ENCODE measurements at regions not wholly inside any gene's neighbourhood (a gene's known extent, or its start where the extent isn't known, plus 50 kb on each side); places are given as distances from the start of the nearest gene placed in this dataset.
A peak's percentile ranks its signal among the peaks of the same experiment; 100 is the strongest.

DNA sequence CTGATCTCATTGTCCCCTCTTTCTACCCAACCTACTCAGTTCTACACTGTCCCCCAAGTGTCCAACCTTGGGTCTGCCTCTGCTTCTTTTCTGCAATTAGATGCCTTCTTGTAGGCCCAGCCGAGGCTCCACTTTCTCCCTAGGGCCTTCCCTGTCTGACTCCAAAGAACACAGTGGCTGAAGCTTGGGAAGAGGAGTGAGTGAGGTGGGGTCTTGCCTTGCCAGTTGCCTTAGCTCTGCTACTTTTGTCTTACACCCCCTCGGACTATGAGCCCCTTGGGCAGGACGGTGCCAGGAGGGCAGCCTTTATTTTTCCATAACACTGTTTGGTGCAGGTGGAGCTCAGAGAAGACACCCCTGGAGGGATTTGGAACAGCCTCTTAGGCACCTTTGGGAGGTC is 345.1 kb downstream of the CYP26B1 start:
- no peaks in the 10 kb centered on the region for H4K20me1 ChIP-seq (ENCODE audit: insufficient read depth)
- no peaks in the 10 kb centered on the region for H3F3A ChIP-seq (replicated peaks; ENCODE audit: insufficient read depth)
- H3K4me3 ChIP-seq (ENCODE audit: low read depth in 2 of 2, low read length in 1 of 2), result no peak overlapping the region
- ChIA-PET POLR2A (no interaction called here), CTCF (interaction anchor here (0.7 to 3.2 kb wide), 19 partner anchors 9 to 777 kb away, joined by 3 to 23 read pairs (median 3); no protein-coding TSS in a partner anchor)
- H3K36me3 ChIP-seq (replicated peaks in 1 of 2; ENCODE audit: control insufficient read depth in 1 of 2, insufficient read depth in 2 of 2, low read length in 1 of 2), result no peaks in the 10 kb centered on the region
- no peaks in the 10 kb centered on the region for H3K79me2 ChIP-seq (ENCODE audit: insufficient read depth)
- no peak overlapping the region for H3K27ac ChIP-seq (ENCODE audit: low read depth in 2 of 2, low read length in 1 of 2)
- TF ChIP-seq, protein P1, sequence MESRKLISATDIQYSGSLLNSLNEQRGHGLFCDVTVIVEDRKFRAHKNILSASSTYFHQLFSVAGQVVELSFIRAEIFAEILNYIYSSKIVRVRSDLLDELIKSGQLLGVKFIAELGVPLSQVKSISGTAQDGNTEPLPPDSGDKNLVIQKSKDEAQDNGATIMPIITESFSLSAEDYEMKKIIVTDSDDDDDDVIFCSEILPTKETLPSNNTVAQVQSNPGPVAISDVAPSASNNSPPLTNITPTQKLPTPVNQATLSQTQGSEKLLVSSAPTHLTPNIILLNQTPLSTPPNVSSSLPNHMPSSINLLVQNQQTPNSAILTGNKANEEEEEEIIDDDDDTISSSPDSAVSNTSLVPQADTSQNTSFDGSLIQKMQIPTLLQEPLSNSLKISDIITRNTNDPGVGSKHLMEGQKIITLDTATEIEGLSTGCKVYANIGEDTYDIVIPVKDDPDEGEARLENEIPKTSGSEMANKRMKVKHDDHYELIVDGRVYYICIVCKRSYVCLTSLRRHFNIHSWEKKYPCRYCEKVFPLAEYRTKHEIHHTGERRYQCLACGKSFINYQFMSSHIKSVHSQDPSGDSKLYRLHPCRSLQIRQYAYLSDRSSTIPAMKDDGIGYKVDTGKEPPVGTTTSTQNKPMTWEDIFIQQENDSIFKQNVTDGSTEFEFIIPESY (IDR thresholded peaks at IDR 0.05; ENCODE audit: borderline replicate concordance, low read depth), result no peak
- no peak for TF ChIP-seq TEAD4 (IDR thresholded peaks at IDR 0.05; ENCODE audit: borderline replicate concordance, insufficient read depth)
- TF ChIP-seq, protein P2, sequence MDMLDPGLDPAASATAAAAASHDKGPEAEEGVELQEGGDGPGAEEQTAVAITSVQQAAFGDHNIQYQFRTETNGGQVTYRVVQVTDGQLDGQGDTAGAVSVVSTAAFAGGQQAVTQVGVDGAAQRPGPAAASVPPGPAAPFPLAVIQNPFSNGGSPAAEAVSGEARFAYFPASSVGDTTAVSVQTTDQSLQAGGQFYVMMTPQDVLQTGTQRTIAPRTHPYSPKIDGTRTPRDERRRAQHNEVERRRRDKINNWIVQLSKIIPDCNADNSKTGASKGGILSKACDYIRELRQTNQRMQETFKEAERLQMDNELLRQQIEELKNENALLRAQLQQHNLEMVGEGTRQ (IDR thresholded peaks at IDR 0.05; ENCODE audit: borderline replicate concordance, low read depth, low read length), result no peak
- TF ChIP-seq FOXJ3 (CRISPR knock-in tag; IDR thresholded peaks at IDR 0.05), result no peak
- TF ChIP-seq TAF1 (IDR thresholded peaks at IDR 0.05; ENCODE audit: borderline replicate concordance, low read depth, low read length), result no peak
- TF ChIP-seq POLR2AphosphoS5 (IDR thresholded peaks at IDR 0.05; ENCODE audit: low read depth, low read length), result no peak
- no peaks in the 10 kb centered on the region for H3K4me1 ChIP-seq (ENCODE audit: control insufficient read depth in 1 of 2, insufficient read depth in 2 of 2, low read depth in 1 of 2, low read length in 1 of 2)
- H3K9me3 ChIP-seq, result no peaks in the 10 kb centered on the region
- no peaks in the 10 kb centered on the region for H3K9me2 ChIP-seq
- H3K9ac ChIP-seq, result no peak overlapping the region
- no peak overlapping the region for H3K4me2 ChIP-seq
- 21% methylated on average over 3 of the region's 3 CpGs for WGBS (ENCODE audit: low lambda C conversion rate)
- DNase-seq, result no peak
- H3K27me3 ChIP-seq (ENCODE audit: insufficient read depth), result no peaks in the 10 kb centered on the region
- no peak overlapping the region for H2AFZ ChIP-seq (ENCODE audit: low read depth)

DNA sequence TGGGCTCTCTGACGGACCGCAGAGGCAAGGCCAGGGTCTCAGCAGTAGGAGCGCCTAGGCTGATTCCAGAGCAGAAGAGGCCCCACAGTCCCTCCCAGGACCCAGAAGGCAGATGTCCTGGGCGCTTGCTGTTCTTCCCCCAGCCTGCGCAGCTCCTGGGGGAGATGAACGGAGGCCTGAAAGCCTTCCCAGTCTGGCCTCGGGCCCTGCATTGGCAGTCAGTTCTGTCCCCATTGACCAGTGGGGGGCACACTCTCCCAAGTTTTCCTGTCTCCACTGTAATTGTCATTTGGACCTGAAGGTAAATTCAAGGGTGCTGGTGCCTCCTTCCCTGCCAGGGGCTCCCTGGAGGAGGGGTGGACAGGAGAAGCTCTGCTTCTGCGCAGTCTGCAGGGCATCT is 345.7 kb downstream of the CYP26B1 start:
- Histone ChIP-seq H2AFZ (ENCODE audit: low read depth) (no peak overlapping the region), H4K20me1 (ENCODE audit: insufficient read depth) (no peaks in the 10 kb centered on the region), H3K27me3 (ENCODE audit: insufficient read depth) (no peaks in the 10 kb centered on the region), H3K79me2 (ENCODE audit: insufficient read depth) (no peaks in the 10 kb centered on the region), H3K36me3 (replicated peaks in 1 of 2; ENCODE audit: control insufficient read depth in 1 of 2, insufficient read depth in 2 of 2, low read length in 1 of 2) (no peaks in the 10 kb centered on the region), H3K27ac (ENCODE audit: low read depth in 2 of 2, low read length in 1 of 2) (no peak overlapping the region), H3K4me1 (ENCODE audit: control insufficient read depth in 1 of 2, insufficient read depth in 2 of 2, low read depth in 1 of 2, low read length in 1 of 2) (no peaks in the 10 kb centered on the region), H3K9me3 (no peaks in the 10 kb centered on the region), H3K9ac (no peak overlapping the region), H3K9me2 (no peaks in the 10 kb centered on the region), H3K4me3 (ENCODE audit: low read depth in 2 of 2, low read length in 1 of 2) (no peak overlapping the region), H3F3A (replicated peaks; ENCODE audit: insufficient read depth) (no peaks in the 10 kb centered on the region), H3K4me2 (no peak overlapping the region)
- TF ChIP-seq EZH2phosphoT487 (IDR thresholded peaks at IDR 0.05; ENCODE audit: borderline replicate concordance, low read depth) (no peak), RAD21 (IDR thresholded peaks at IDR 0.05; ENCODE audit: low read length) (peak; percentile 70), TEAD4 (IDR thresholded peaks at IDR 0.05; ENCODE audit: borderline replicate concordance, insufficient read depth) (no peak), FOXJ3 (CRISPR knock-in tag; IDR thresholded peaks at IDR 0.05) (no peak), RXRA (IDR thresholded peaks at IDR 0.05; ENCODE audit: borderline replicate concordance, low read depth) (no peak), SMC3 (IDR thresholded peaks at IDR 0.05; ENCODE audit: low read depth, low read length) (peak; percentile 64)
- TF ChIP-seq, protein P3, sequence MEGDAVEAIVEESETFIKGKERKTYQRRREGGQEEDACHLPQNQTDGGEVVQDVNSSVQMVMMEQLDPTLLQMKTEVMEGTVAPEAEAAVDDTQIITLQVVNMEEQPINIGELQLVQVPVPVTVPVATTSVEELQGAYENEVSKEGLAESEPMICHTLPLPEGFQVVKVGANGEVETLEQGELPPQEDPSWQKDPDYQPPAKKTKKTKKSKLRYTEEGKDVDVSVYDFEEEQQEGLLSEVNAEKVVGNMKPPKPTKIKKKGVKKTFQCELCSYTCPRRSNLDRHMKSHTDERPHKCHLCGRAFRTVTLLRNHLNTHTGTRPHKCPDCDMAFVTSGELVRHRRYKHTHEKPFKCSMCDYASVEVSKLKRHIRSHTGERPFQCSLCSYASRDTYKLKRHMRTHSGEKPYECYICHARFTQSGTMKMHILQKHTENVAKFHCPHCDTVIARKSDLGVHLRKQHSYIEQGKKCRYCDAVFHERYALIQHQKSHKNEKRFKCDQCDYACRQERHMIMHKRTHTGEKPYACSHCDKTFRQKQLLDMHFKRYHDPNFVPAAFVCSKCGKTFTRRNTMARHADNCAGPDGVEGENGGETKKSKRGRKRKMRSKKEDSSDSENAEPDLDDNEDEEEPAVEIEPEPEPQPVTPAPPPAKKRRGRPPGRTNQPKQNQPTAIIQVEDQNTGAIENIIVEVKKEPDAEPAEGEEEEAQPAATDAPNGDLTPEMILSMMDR (IDR thresholded peaks at IDR 0.05), result peak; percentile 64
- ChIA-PET CTCF (interaction anchor here (0.6 to 3.2 kb wide), 23 partner anchors 10 to 778 kb away, joined by 3 to 23 read pairs (median 3); no protein-coding TSS in a partner anchor), POLR2A (no interaction called here)
- DNase-seq, result peak; percentile 51
- WGBS (ENCODE audit: low lambda C conversion rate), result 73% methylated on average over 7 of the region's 8 CpGs

All from SK-N-SH (cell line).